Activated CD8-positive, alpha-beta T cell treated with anti-CD3 and anti-CD28 coated beads for 36 hours (primary cell): ENCODE measurements at regions not wholly inside any gene's neighbourhood (a gene's known extent, or its start where the extent isn't known, plus 50 kb on each side); places are given as distances from the start of the nearest gene placed in this dataset.

Experiments
- ATAC-seq: fragments of 200-7000 bp; cut with Tn5 transposase; one replicate; pipeline ENCODE4 v1.10.0; 2021; ENCODE audit warnings: mild to moderate bottlenecking, moderate library complexity
- CTCF ChIA-PET: fragments of 350-600 bp; sonication (Branson Sonifier 250); formaldehyde crosslinking; loops from one replicate; lab custom pipeline; 2021; ENCODE audit warnings: antibody characterized with exemption; lab: Charles Lee
- POLR2A ChIA-PET: fragments of 350-600 bp; sonication (Branson Sonifier 250); formaldehyde crosslinking; loops from one replicate; lab custom pipeline; 2021; ENCODE audit warnings: antibody characterized with exemption; lab: Charles Lee
- DNase-seq: peaks from one replicate; pipeline ENCODE4 v3.0.0-alpha.2; 2020
- H3K27ac Mint-ChIP-seq: one replicate; pipeline ENCODE4 v1.8.0; 2021; ENCODE audit warnings: mild to moderate bottlenecking, mixed read lengths
- H3K27me3 Mint-ChIP-seq: one replicate; pipeline ENCODE4 v1.8.0; 2021; ENCODE audit warnings: mixed read lengths
- H3K36me3 Mint-ChIP-seq: one replicate; pipeline ENCODE4 v1.8.0; 2021; ENCODE audit warnings: low read depth, mixed read lengths
- H3K4me1 Mint-ChIP-seq: one replicate; pipeline ENCODE4 v1.8.0; 2021; ENCODE audit warnings: low read depth, mixed read lengths
- H3K4me3 Mint-ChIP-seq: one replicate; pipeline ENCODE4 v1.8.0; 2021; ENCODE audit warnings: mild to moderate bottlenecking, moderate library complexity, mixed read lengths
- H3K9me3 Mint-ChIP-seq: one replicate; pipeline ENCODE4 v1.8.0; 2021; ENCODE audit warnings: mixed read lengths
- CTCF ChIP-seq: fragments of 200-600 bp; IDR thresholded peaks from one replicate; pipeline ENCODE4 v1.8.0; 2022; ENCODE audit warnings: antibody characterized with exemption, mild to moderate bottlenecking
- intact Hi-C: fragments of 100-400 bp; cut with micrococcal nuclease; formaldehyde crosslinking; loops from one replicate; pipeline ENCODE4 v1.10.0; 2022

- Mint-ChIP-seq H3K36me3 (no peaks in the 10 kb centered on the region), H3K27me3 (peaks cover 2% of the 10 kb centered on the region), H3K4me3 (no peak overlapping the region), H3K27ac (no peak overlapping the region), H3K9me3 (peaks cover 2% of the 10 kb centered on the region), H3K4me1 (no peaks in the 10 kb centered on the region)
- no peak for TF ChIP-seq CTCF
- ChIA-PET POLR2A (no interaction called here), CTCF (no interaction called here)
- intact Hi-C loops, result no loop called here
- ATAC-seq (no peak), DNase-seq (no peak)
Measured at GRCh38 chr3:107106316-107106715, 270.9 kb upstream of the CCDC54 start.

DNA sequence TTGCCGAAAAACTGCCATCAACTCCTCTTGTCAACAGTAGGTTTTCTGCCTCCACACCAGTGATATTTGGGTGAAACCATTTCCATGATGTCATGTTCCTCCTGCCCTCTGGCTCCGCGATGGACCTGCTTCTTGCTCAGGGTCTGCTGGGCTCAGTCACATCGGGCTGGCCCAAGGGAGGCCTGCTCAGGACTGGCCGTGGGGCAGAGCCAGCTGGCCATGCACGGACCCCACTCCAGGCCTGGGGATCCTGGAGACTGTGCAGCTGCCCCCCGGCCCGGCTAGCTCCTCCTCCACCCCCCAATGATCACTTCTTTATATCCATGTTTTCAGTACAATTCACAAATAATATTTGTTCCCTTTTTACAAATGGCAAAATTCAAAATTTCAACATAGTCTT is 270.3 kb upstream of the CCDC54 start:
- CTCF ChIA-PET, result interaction anchor here (0.7 kb wide), 1 partner anchor 57 kb away, joined by 3 read pairs; no protein-coding TSS in a partner anchor
- intact Hi-C loops, result no loop called here

GRCh38 chr3:107110596-107111305 is 266.5 kb upstream of the CCDC54 start:
- no peak overlapping the region for H3K4me3 Mint-ChIP-seq
- H3K27ac Mint-ChIP-seq, result no peak overlapping the region
- H3K27me3 Mint-ChIP-seq, result peaks cover 2% of the 10 kb centered on the region
- H3K9me3 Mint-ChIP-seq, result no peaks in the 10 kb centered on the region
- POLR2A ChIA-PET, result no interaction called here
- DNase-seq (no peak), ATAC-seq (no peak)
- no peaks in the 10 kb centered on the region for H3K4me1 Mint-ChIP-seq
- TF ChIP-seq CTCF, result no peak
- CTCF ChIA-PET, result no interaction called here
- intact Hi-C loops, result no loop called here
- no peaks in the 10 kb centered on the region for H3K36me3 Mint-ChIP-seq

More for the DNA sequence above, 270.3 kb upstream of the CCDC54 start:
- Mint-ChIP-seq H3K9me3 (peaks cover 2% of the 10 kb centered on the region), H3K4me1 (no peaks in the 10 kb centered on the region), H3K36me3 (no peaks in the 10 kb centered on the region), H3K4me3 (no peak overlapping the region), H3K27me3 (peaks cover 2% of the 10 kb centered on the region), H3K27ac (no peak overlapping the region)
- ATAC-seq (no peak), DNase-seq (no peak)
- no peak for TF ChIP-seq CTCF
- POLR2A ChIA-PET, result no interaction called here

DNA sequence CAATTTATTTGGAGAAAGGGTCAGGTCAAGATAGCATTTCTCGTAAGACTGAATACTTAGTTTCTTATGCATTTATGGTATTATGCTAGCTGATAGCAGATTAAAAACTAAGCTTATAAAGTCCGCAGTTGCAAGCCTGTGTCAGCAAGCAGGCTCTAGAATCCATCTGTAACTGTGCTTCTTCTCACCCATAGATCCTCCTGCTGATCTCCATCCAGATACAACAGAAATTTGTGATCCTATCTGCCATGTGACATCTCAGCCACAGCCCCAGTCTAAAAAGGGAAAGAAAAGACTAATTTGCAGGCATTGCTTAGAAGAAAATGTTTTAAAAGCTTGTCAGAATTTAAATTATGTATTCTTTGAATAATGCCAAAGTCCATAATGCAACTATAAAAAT is 265.4 kb upstream of the CCDC54 start:
- no peak for DNase-seq
- no peaks in the 10 kb centered on the region for H3K27me3 Mint-ChIP-seq
- no peak overlapping the region for H3K4me3 Mint-ChIP-seq
- CTCF ChIA-PET, result no interaction called here
- ATAC-seq, result no peak
- POLR2A ChIA-PET, result no interaction called here
- no peak for TF ChIP-seq CTCF
- no peak overlapping the region for H3K27ac Mint-ChIP-seq
- no peaks in the 10 kb centered on the region for H3K4me1 Mint-ChIP-seq
- H3K36me3 Mint-ChIP-seq, result no peaks in the 10 kb centered on the region
- no peaks in the 10 kb centered on the region for H3K9me3 Mint-ChIP-seq
- intact Hi-C loops, result no loop called here

DNA sequence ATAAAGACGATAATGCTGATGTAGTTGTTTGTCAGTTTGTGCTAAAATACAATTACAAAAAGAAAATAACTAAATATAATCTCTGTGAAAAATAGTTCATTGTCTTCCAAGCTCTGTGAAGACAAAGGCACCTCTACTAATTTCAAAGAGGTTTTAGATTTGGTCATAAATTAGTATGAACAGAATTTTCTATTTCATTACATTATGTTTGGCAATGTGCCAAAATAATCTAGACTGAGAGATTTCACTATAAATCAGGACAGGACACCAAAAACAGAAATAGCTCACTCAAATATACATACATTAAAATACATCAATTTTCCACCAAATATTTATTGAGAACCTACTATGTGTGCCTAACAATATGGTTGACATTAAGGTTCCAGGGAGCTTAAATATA is 264.9 kb upstream of the CCDC54 start:
- POLR2A ChIA-PET, result no interaction called here
- no peak overlapping the region for H3K27ac Mint-ChIP-seq
- ATAC-seq (no peak), DNase-seq (no peak)
- intact Hi-C loops, result no loop called here
- H3K36me3 Mint-ChIP-seq, result no peaks in the 10 kb centered on the region
- H3K27me3 Mint-ChIP-seq, result peaks cover 4% of the 10 kb centered on the region
- no peaks in the 10 kb centered on the region for H3K4me1 Mint-ChIP-seq
- H3K4me3 Mint-ChIP-seq, result no peak overlapping the region
- CTCF ChIA-PET, result no interaction called here
- no peak for TF ChIP-seq CTCF
- no peaks in the 10 kb centered on the region for H3K9me3 Mint-ChIP-seq
